Body of pancreas (tissue), 4 donors: ENCODE measurements at regions not wholly inside any gene's neighbourhood (a gene's known extent, or its start where the extent isn't known, plus 50 kb on each side); places are given as distances from the start of the nearest gene placed in this dataset.

Experiments used
- POLR2A ChIP-seq, 3 donors: fragments of 450-650 bp; IDR thresholded peaks; one replicate each; pipeline ENCODE4 v1.6.1; 2016; ENCODE audit warnings: antibody characterized with exemption in 3 of 3, mild to moderate bottlenecking in 2 of 3
- TF ChIP-seq, protein P1 (sequence below), 7 experiments: fragments of 450-650 bp in 4 of 7; fragments of 200-600 bp in 3 of 7; sonication (generic) in 3 of 7; IDR thresholded peaks; one replicate each; pipeline ENCODE4 v1.5.1; 2016 to 2019; ENCODE audit warnings: antibody characterized with exemption in 7 of 7

DNA sequence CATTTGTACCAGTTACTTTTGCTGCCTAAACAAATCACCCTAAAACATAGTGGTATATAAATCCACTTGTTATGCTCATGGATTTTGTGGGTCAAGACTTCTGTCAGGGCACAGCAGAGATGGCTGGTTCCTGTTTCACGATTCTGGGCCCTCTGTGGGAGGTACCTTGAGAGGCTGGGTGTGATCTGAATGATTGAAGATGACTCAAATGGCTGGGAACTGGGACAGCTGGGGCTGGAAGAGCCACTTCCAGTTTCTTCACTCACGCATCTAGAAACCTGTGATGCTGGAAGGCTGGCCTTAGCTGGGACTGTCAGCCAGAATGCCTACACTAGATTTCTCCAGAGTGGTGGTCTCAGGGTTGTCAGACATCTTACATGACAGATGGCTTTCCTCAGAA, 88.1 kb downstream of the KIF4B start:
- no peak for TF ChIP-seq POLR2A (IDR thresholded peaks at IDR 0.05)
- TF ChIP-seq, protein P1, sequence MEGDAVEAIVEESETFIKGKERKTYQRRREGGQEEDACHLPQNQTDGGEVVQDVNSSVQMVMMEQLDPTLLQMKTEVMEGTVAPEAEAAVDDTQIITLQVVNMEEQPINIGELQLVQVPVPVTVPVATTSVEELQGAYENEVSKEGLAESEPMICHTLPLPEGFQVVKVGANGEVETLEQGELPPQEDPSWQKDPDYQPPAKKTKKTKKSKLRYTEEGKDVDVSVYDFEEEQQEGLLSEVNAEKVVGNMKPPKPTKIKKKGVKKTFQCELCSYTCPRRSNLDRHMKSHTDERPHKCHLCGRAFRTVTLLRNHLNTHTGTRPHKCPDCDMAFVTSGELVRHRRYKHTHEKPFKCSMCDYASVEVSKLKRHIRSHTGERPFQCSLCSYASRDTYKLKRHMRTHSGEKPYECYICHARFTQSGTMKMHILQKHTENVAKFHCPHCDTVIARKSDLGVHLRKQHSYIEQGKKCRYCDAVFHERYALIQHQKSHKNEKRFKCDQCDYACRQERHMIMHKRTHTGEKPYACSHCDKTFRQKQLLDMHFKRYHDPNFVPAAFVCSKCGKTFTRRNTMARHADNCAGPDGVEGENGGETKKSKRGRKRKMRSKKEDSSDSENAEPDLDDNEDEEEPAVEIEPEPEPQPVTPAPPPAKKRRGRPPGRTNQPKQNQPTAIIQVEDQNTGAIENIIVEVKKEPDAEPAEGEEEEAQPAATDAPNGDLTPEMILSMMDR (IDR thresholded peaks at IDR 0.05), result no peak
